Astrocyte of the spinal cord (primary cell): ENCODE measurements at regions not wholly inside any gene's neighbourhood (a gene's known extent, or its start where the extent isn't known, plus 50 kb on each side); places are given as distances from the start of the nearest gene placed in this dataset.

Experiments used
- DNase-seq: peaks from one replicate; pipeline ENCODE4 v3.0.0; 2011; ENCODE audit warnings: low read depth, low spot score
- H3K4me3 ChIP-seq: 2 replicates; pipeline ENCODE4 v1.5.1; 2011; ENCODE audit warnings: low read depth, mild to moderate bottlenecking, low read length, moderate library complexity
- in situ Hi-C: cut with HindIII; loops from 2 replicates; pipeline ENCODE4 v1.10.0; 2017; ENCODE audit warnings: low sequenced_read_pairs
- TF ChIP-seq, protein P1 (sequence below): IDR thresholded peaks from 2 replicates; pipeline ENCODE4 v1.5.1; 2012; ENCODE audit warnings: low read depth, mild to moderate bottlenecking, low read length, inconsistent platforms

DNA sequence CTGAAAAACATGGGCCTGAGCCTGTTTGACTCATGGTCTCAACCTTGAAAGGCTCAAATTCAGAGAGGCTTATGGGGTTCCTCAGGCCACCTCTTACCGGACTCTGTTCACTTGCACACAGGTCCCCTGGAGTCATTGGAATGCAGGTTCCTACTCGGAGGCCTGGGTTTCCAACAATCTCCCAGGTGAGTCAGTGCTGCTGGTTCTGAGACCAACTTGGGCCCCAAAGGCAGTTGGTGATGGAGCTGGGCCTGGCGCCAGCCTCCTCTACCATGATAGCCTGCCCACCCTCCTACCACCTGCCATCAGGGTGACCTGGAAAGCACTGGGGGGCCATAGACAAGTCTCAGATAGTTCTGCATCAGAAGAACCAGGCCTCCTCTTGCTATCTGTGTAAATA, 188.4 kb downstream of the RGS3 start:
- in situ Hi-C loops: loop anchor here (25.0 kb wide), 1 partner anchor 240 kb away; the partner anchor contains the start of genes ALAD, C9orf43 and POLE3
- TF ChIP-seq, protein P1, sequence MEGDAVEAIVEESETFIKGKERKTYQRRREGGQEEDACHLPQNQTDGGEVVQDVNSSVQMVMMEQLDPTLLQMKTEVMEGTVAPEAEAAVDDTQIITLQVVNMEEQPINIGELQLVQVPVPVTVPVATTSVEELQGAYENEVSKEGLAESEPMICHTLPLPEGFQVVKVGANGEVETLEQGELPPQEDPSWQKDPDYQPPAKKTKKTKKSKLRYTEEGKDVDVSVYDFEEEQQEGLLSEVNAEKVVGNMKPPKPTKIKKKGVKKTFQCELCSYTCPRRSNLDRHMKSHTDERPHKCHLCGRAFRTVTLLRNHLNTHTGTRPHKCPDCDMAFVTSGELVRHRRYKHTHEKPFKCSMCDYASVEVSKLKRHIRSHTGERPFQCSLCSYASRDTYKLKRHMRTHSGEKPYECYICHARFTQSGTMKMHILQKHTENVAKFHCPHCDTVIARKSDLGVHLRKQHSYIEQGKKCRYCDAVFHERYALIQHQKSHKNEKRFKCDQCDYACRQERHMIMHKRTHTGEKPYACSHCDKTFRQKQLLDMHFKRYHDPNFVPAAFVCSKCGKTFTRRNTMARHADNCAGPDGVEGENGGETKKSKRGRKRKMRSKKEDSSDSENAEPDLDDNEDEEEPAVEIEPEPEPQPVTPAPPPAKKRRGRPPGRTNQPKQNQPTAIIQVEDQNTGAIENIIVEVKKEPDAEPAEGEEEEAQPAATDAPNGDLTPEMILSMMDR: no peak
- H3K4me3 ChIP-seq: no peak overlapping the region
- no peak for DNase-seq

GRCh38 chr9:113652355-113653152, 189.0 kb downstream of the RGS3 start:
- TF ChIP-seq, protein P1: no peak
- no peak overlapping the region for H3K4me3 ChIP-seq
- in situ Hi-C loops: loop anchor here (25.0 kb wide), 1 partner anchor 240 kb away; the partner anchor contains the start of genes ALAD, C9orf43 and POLE3
- no peak for DNase-seq

GRCh38 chr9:113653746-113654604, 190.4 kb downstream of the RGS3 start:
- TF ChIP-seq, protein P1: no peak
- H3K4me3 ChIP-seq: no peak overlapping the region
- in situ Hi-C loops: loop anchor here (25.0 kb wide), 1 partner anchor 242 kb away; the partner anchor contains the start of genes ALAD, C9orf43 and POLE3

GRCh38 chr9:113654605-113655428, 191.3 kb downstream of the RGS3 start:
- no peak for DNase-seq
- TF ChIP-seq, protein P1: no peak
- H3K4me3 ChIP-seq: no peak overlapping the region
- in situ Hi-C loops: loop anchor here (25.0 kb wide), 1 partner anchor 243 kb away; the partner anchor contains the start of genes ALAD, C9orf43 and POLE3

More at GRCh38 chr9:113653746-113654604, 190.4 kb downstream of the RGS3 start:
- no peak for DNase-seq

DNA sequence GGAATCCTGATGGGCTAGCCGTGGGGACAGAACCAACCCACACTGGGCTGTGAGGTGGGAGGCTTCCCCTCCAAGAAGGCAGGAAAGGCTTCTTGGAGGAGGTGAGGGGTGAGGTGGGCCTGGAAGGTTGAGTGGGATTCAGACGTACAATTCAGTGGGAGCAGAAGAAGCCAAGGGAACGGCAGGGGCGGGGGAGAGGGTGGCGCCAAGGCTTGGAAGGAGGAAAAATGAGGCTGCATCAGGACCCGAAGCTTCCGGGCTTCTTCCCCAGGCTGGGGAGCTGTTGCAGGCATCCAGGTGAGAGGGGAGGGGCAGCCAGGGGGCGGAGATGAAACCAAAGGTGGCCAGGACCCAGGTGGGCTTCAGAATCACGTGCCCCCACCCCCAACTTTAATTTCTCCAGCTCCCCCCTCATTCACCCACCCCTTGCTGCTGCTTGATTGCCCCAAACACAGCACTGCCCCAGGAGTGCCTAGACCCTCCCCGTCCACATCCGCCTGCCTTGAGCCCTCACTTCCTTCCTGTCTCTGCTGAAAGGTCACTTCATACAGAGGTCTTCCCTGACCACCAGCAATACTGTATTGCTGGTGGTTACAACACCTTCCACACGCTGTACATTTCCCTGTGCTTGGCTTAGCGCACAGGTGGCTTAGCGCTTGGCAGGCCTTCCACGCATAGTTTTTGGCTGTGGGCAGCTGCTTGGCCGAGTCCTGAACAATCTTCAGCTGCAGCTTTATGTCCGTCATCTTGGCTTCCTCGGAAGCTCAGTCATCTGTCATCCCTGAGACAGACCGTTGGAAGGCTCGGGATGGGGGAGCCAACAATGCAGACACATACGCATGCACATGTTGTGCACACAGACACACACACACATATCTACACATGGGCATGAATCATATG, 193.5 kb downstream of the RGS3 start:
- no peak overlapping the region for H3K4me3 ChIP-seq
- TF ChIP-seq, protein P1: no peak
- no peak for DNase-seq
- in situ Hi-C loops: loop anchor here (25.0 kb wide), 1 partner anchor 245 kb away; the partner anchor contains the start of genes ALAD, C9orf43 and POLE3
